GM19455 (cell line): ENCODE measurements at regions not wholly inside any gene's neighbourhood (a gene's known extent, or its start where the extent isn't known, plus 50 kb on each side); places are given as distances from the start of the nearest gene placed in this dataset.
"Not testable (repeated sequence)": the region's sequence is repeated elsewhere in the genome, so short reads cannot be mapped to it uniquely, and the experiment has no call there.

Experiments
- ATAC-seq: cut with Tn5 transposase; IDR thresholded peaks from one replicate; pipeline ENCODE4 v1.9.1; 2021; ENCODE audit not compliant: unreplicated experiment

- no peak for ATAC-seq
These were observed 150.9 kb upstream of the TRIM24 start for GRCh38 chr7:138309186-138309585.

- ATAC-seq, result no peak
These were observed 146.3 kb upstream of the TRIM24 start for GRCh38 chr7:138313829-138314178.

- peak; percentile 85 for ATAC-seq
These were observed 143.5 kb upstream of the TRIM24 start for GRCh38 chr7:138316421-138317043.

GRCh38 chr7:138317044-138317596, 142.9 kb upstream of the TRIM24 start:
- ATAC-seq, result no peak

GRCh38 chr7:138324941-138325340, 135.1 kb upstream of the TRIM24 start:
- ATAC-seq, result no peak

GRCh38 chr7:138325434-138325833, 134.6 kb upstream of the TRIM24 start:
- ATAC-seq, result no peak

- no peak for ATAC-seq
These were observed 131.8 kb upstream of the TRIM24 start for GRCh38 chr7:138328215-138328614.

- ATAC-seq, result not testable (repeated sequence)
These were observed 127.2 kb upstream of the TRIM24 start for GRCh38 chr7:138332850-138333249.

- ATAC-seq, result no peak
These were observed 121.7 kb upstream of the TRIM24 start for GRCh38 chr7:138338361-138338760.

- ATAC-seq, result not testable (repeated sequence)
These were observed 120.8 kb upstream of the TRIM24 start for GRCh38 chr7:138339229-138339628.

- ATAC-seq, result no peak
These were observed 117.1 kb upstream of the TRIM24 start for GRCh38 chr7:138342990-138343389.

- no peak for ATAC-seq
These were observed 114.5 kb upstream of the TRIM24 start for GRCh38 chr7:138345567-138345966.

- ATAC-seq, result no peak
These were observed 113.1 kb upstream of the TRIM24 start for GRCh38 chr7:138346975-138347374.

- ATAC-seq, result no peak
These were observed 110.0 kb upstream of the TRIM24 start for GRCh38 chr7:138349841-138350700.

- no peak for ATAC-seq
These were observed 109.2 kb upstream of the TRIM24 start for GRCh38 chr7:138350701-138351357.

- no peak for ATAC-seq
These were observed 107.2 kb upstream of the TRIM24 start for GRCh38 chr7:138352570-138353461.

GRCh38 chr7:138354066-138354465, 106.0 kb upstream of the TRIM24 start:
- no peak for ATAC-seq

GRCh38 chr7:138355254-138355653, 104.8 kb upstream of the TRIM24 start:
- ATAC-seq, result no peak

- no peak for ATAC-seq
These were observed 101.2 kb upstream of the TRIM24 start for GRCh38 chr7:138358850-138359341.

GRCh38 chr7:138359870-138360559, 100.0 kb upstream of the TRIM24 start:
- ATAC-seq, result no peak
